Bronchial epithelial cell (primary cell): ENCODE measurements at regions not wholly inside any gene's neighbourhood (a gene's known extent, or its start where the extent isn't known, plus 50 kb on each side); places are given as distances from the start of the nearest gene placed in this dataset.

Experiments
- DNase-seq: peaks from one replicate; pipeline ENCODE4 v3.0.0-alpha.2; 2010; ENCODE audit warnings: low read depth
- FAIRE-seq: peaks from 2 replicates; lab custom pipeline; 2011; peaks lifted over from hg19 to GRCh38; lab: Jason Lieb, UNC
- H3K27me3 ChIP-seq: 2 replicates; pipeline ENCODE4 v1.5.1; 2011; ENCODE audit warnings: low read length; ENCODE audit not compliant: control insufficient read depth, insufficient read depth
- H3K36me3 ChIP-seq: 2 replicates; pipeline ENCODE4 v1.5.1; 2011; ENCODE audit warnings: low read length; ENCODE audit not compliant: control insufficient read depth, insufficient read depth
- H3K4me3 ChIP-seq: 2 replicates; pipeline ENCODE4 v1.5.1; 2011; ENCODE audit warnings: mild to moderate bottlenecking, low read depth, low read length, control low read depth
- TF ChIP-seq, protein P1 (sequence below): IDR thresholded peaks from 2 replicates; pipeline ENCODE4 v1.5.1; 2011; ENCODE audit warnings: mild to moderate bottlenecking, moderate library complexity, low read length, control low read depth, inconsistent platforms; ENCODE audit not compliant: insufficient read depth, severe bottlenecking

DNA sequence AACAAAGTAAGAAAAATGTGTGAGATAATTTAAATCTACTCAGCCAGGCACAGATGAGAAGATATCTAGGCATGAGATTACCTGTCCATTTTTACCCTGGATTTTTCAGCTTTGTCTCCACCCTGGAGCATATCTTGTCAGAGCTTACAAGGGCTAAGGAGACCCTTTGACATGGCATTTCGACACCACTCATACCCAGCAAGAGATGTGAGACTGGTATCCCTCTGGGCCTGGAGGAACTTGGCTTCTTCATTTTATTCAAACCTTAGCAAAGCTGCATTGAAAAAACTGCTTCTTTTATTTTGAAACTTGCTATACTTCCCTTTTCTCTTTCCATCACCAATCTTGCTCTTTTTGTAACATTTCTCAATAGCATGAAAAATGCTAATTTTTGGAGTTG, 194.9 kb upstream of the HNMT start:
- Histone ChIP-seq H3K4me3 (no peak overlapping the region), H3K36me3 (no peaks in the 10 kb centered on the region), H3K27me3 (no peaks in the 10 kb centered on the region)
- TF ChIP-seq, protein P1, sequence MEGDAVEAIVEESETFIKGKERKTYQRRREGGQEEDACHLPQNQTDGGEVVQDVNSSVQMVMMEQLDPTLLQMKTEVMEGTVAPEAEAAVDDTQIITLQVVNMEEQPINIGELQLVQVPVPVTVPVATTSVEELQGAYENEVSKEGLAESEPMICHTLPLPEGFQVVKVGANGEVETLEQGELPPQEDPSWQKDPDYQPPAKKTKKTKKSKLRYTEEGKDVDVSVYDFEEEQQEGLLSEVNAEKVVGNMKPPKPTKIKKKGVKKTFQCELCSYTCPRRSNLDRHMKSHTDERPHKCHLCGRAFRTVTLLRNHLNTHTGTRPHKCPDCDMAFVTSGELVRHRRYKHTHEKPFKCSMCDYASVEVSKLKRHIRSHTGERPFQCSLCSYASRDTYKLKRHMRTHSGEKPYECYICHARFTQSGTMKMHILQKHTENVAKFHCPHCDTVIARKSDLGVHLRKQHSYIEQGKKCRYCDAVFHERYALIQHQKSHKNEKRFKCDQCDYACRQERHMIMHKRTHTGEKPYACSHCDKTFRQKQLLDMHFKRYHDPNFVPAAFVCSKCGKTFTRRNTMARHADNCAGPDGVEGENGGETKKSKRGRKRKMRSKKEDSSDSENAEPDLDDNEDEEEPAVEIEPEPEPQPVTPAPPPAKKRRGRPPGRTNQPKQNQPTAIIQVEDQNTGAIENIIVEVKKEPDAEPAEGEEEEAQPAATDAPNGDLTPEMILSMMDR = no peak
- FAIRE-seq (no peak), DNase-seq (no peak)

DNA sequence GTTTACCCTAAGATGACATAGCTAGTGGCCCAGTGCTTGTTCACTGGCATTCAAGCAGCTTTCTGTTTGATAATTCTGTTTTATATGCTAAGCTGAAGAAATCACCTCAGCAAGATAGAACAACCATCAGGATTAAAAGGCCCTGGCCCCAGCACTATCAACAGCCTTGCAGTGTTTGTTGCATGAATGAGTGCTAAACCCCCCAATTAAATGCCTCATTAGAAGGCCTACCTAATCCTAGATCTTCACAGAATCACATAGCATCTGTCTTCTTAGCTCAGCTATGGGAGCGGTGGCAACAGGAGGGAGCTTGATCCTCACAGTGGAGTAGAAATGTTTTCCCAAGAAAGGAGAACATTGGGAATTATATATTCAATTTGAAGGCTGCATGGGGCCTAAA, 194.1 kb upstream of the HNMT start:
- H3K36me3 ChIP-seq = no peaks in the 10 kb centered on the region
- TF ChIP-seq, protein P1 = no peak

DNA sequence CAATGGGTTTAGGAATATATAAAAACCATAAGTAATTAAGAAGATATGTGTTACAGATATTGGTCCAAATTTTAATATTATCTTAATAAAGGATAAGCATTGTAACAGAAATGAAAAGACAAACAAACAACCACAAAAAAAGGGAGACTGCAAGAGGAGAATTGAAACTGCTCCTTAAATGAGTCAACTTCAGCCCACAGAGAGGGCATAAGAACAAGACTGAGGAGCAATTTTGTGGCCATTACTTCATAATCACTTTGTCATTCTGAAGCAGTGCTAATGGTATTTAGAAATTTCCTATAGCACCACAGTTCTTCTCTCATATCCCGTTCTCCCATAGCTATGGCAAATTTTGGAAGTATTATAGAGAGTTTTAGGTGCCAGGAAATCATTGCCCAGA, 193.2 kb upstream of the HNMT start:
- DNase-seq (no peak), FAIRE-seq (no peak)
- TF ChIP-seq, protein P1 = no peak
- Histone ChIP-seq H3K27me3 (no peaks in the 10 kb centered on the region), H3K4me3 (no peak overlapping the region), H3K36me3 (no peaks in the 10 kb centered on the region)

More for the DNA sequence above, 194.1 kb upstream of the HNMT start:
- FAIRE-seq (no peak), DNase-seq (no peak)
- Histone ChIP-seq H3K27me3 (no peaks in the 10 kb centered on the region), H3K4me3 (no peak overlapping the region)

DNA sequence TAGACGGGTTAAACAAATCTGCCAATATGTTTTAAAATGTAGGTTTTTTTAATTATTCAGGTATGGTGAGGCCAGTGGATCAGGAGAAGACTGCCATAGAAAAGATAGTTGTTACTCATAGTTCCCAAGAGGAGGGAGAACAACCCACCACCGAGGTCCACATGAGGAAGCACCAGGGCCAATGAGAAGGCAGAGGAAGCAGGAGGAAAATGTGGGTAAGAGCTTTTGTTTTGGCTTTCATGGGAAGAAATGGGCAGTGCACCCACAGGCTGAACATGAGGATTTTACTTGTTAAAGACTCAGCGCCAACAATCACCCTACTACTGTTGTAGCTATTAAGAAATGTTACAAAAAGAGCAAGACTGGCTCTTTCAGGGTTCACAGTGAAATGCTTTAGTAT, 191.8 kb upstream of the HNMT start:
- no peak overlapping the region for H3K4me3 ChIP-seq
- FAIRE-seq = no peak

DNA sequence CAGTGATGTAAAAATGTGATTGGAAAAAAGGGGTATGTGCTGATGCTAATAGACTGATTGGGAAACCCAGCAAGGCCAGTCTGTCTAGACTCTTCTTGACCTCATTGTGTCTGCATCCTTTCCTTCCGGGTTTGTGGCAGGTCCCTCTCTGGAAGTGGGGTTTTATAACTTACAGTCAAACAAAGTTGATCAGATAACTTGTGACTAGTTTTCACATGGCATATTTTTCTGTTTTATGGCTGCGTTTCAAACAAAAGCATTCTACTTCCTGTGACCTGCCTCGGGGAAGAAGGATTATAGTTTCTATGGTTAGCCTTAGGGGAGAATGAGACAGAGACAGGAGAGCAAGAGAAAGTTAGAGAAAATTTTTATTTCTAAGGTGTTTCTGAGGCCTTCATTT, 188.7 kb upstream of the HNMT start:
- FAIRE-seq (no peak), DNase-seq (no peak)
- TF ChIP-seq, protein P1 = no peak
- Histone ChIP-seq H3K36me3 (no peaks in the 10 kb centered on the region), H3K27me3 (no peaks in the 10 kb centered on the region), H3K4me3 (no peak overlapping the region)

More for the DNA sequence above, 191.8 kb upstream of the HNMT start:
- no peaks in the 10 kb centered on the region for H3K36me3 ChIP-seq
- no peak for DNase-seq
- no peaks in the 10 kb centered on the region for H3K27me3 ChIP-seq
- TF ChIP-seq, protein P1 = no peak

DNA sequence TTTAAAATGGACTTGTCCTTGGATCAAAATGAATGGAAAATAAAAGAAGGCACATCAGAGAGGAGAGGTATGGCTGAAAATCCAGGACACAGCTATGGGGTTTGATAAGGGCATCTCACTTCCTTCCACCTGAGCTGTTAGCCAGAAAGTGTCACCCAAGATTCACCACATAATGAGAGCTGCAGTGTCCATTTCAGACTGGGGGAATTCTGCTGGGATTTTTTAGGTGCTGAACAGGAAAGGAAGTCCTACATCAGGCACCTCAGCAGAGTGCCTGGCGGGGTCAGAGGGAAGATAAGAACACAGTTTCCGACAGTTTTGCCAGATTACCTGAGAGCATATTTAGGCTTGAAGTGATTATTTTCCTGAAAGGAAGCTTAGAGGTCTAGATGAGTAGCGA, 187.6 kb upstream of the HNMT start:
- Histone ChIP-seq H3K27me3 (no peaks in the 10 kb centered on the region), H3K36me3 (no peaks in the 10 kb centered on the region), H3K4me3 (no peak overlapping the region)
- FAIRE-seq (no peak), DNase-seq (no peak)
- TF ChIP-seq, protein P1 = no peak
